DND-41 (cell line): ENCODE measurements at regions not wholly inside any gene's neighbourhood (a gene's known extent, or its start where the extent isn't known, plus 50 kb on each side); places are given as distances from the start of the nearest gene placed in this dataset.

Experiments
- EZH2 ChIP-seq: IDR thresholded peaks from 3 replicates; pipeline ENCODE4 v1.6.1; 2012; ENCODE audit warnings: borderline replicate concordance, low read depth, mild to moderate bottlenecking, moderate library complexity, low read length, inconsistent platforms; ENCODE audit not compliant: severe bottlenecking
- TF ChIP-seq, protein P1 (sequence below): IDR thresholded peaks from 2 replicates; pipeline ENCODE4 v1.5.1; 2012; ENCODE audit warnings: borderline replicate concordance, low read length, moderate library complexity, mild to moderate bottlenecking; ENCODE audit not compliant: poor library complexity, severe bottlenecking; ENCODE audit errors: extremely low read depth

DNA sequence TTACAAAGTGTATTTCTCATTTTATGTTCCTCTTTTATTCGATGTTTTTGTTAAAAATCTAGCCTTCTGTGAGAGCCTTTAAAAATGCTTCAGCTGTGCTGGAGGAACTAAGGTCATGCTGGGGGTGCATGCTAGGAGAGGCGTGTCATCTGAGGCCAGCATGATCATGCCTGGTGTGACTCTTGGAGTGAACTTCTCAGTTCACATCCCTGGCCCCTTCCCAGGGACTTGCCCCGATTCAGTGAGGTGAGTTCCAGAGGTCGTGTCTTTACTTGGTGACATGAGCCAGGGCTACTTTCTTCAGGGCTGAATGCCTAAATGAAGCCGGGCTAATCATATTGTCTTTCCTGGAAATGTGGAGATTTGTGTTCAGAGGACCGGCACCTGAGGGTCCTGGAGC lies 264.9 kb downstream of the MREG start:
- TF ChIP-seq, protein P1, sequence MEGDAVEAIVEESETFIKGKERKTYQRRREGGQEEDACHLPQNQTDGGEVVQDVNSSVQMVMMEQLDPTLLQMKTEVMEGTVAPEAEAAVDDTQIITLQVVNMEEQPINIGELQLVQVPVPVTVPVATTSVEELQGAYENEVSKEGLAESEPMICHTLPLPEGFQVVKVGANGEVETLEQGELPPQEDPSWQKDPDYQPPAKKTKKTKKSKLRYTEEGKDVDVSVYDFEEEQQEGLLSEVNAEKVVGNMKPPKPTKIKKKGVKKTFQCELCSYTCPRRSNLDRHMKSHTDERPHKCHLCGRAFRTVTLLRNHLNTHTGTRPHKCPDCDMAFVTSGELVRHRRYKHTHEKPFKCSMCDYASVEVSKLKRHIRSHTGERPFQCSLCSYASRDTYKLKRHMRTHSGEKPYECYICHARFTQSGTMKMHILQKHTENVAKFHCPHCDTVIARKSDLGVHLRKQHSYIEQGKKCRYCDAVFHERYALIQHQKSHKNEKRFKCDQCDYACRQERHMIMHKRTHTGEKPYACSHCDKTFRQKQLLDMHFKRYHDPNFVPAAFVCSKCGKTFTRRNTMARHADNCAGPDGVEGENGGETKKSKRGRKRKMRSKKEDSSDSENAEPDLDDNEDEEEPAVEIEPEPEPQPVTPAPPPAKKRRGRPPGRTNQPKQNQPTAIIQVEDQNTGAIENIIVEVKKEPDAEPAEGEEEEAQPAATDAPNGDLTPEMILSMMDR, result no peak
- TF ChIP-seq EZH2, result no peak
